T1000 (cell line): ENCODE measurements at regions not wholly inside any gene's neighbourhood (a gene's known extent, or its start where the extent isn't known, plus 50 kb on each side); places are given as distances from the start of the nearest gene placed in this dataset.

Experiments used
- DNase-seq: peaks from one replicate; lab custom pipeline; 2025; ENCODE audit warnings: mixed read lengths; lab: John Stamatoyannopoulos, UW

GRCh38 chr3:111244760-111245159 is 173.1 kb downstream of the NECTIN3 start:
- DNase-seq: no peak

GRCh38 chr3:111246967-111247760 is 175.5 kb downstream of the NECTIN3 start:
- no peak for DNase-seq

GRCh38 chr3:111248406-111248805 is 176.8 kb downstream of the NECTIN3 start:
- DNase-seq: no peak

- DNase-seq: no peak
Measured at GRCh38 chr3:111249421-111249820, 177.8 kb downstream of the NECTIN3 start.

GRCh38 chr3:111252779-111253178 is 181.2 kb downstream of the NECTIN3 start:
- DNase-seq: no peak

GRCh38 chr3:111253733-111254132 is 182.1 kb downstream of the NECTIN3 start:
- DNase-seq: no peak

- DNase-seq: no peak
Measured at GRCh38 chr3:111260878-111261277, 189.3 kb downstream of the NECTIN3 start.

GRCh38 chr3:111269777-111270176 is 198.2 kb downstream of the NECTIN3 start:
- DNase-seq: no peak

GRCh38 chr3:111277226-111277625 is 205.6 kb downstream of the NECTIN3 start:
- no peak for DNase-seq

GRCh38 chr3:111278959-111279358 is 207.3 kb downstream of the NECTIN3 start:
- no peak for DNase-seq

- no peak for DNase-seq
Measured at GRCh38 chr3:111282024-111282423, 210.4 kb downstream of the NECTIN3 start.

GRCh38 chr3:111283165-111283564 is 211.5 kb downstream of the NECTIN3 start:
- DNase-seq: no peak

GRCh38 chr3:111284503-111285183 is 213.0 kb downstream of the NECTIN3 start:
- no peak for DNase-seq

GRCh38 chr3:111285184-111285538 is 213.5 kb downstream of the NECTIN3 start:
- DNase-seq: no peak

- DNase-seq: no peak
Measured at GRCh38 chr3:111285694-111286093, 214.1 kb downstream of the NECTIN3 start.

- no peak for DNase-seq
Measured at GRCh38 chr3:111286746-111287145, 215.1 kb downstream of the NECTIN3 start.

- no peak for DNase-seq
Measured at GRCh38 chr3:111292117-111292516, 220.5 kb downstream of the NECTIN3 start.

GRCh38 chr3:111299192-111299615 is 227.6 kb downstream of the NECTIN3 start:
- no peak for DNase-seq

- no peak for DNase-seq
Measured at GRCh38 chr3:111301238-111301798, 229.7 kb downstream of the NECTIN3 start.

GRCh38 chr3:111302063-111302462 is 230.4 kb downstream of the NECTIN3 start:
- DNase-seq: no peak

- DNase-seq: no peak
Measured at GRCh38 chr3:111303760-111304159, 232.1 kb downstream of the NECTIN3 start.

GRCh38 chr3:111307676-111308075 is 234.3 kb upstream of the CD96 start:
- no peak for DNase-seq

- DNase-seq: no peak
Measured at GRCh38 chr3:111311126-111311525, 230.9 kb upstream of the CD96 start.
